NB4 (cell line): ENCODE measurements at regions not wholly inside any gene's neighbourhood (a gene's known extent, or its start where the extent isn't known, plus 50 kb on each side); places are given as distances from the start of the nearest gene placed in this dataset.

Experiments
- DNase-seq: peaks from one replicate; pipeline ENCODE4 v3.0.0; 2010; ENCODE audit warnings: low read depth
- H3K4me3 ChIP-seq: one replicate; pipeline ENCODE4 v1.5.1; 2011; ENCODE audit warnings: mild to moderate bottlenecking, low read depth, low read length, moderate library complexity
- CTCF ChIP-seq: IDR thresholded peaks from one replicate; pipeline ENCODE4 v1.5.1; 2012; ENCODE audit warnings: low read depth, low read length
- MYC ChIP-seq: IDR thresholded peaks from 2 replicates; pipeline ENCODE4 v1.6.1; 2011; ENCODE audit warnings: low read depth, low read length
- POLR2A ChIP-seq: IDR thresholded peaks from 2 replicates; pipeline ENCODE4 v1.6.1; 2011; ENCODE audit warnings: mild to moderate bottlenecking; ENCODE audit not compliant: insufficient read length; ENCODE audit errors: extremely low read depth
- TF ChIP-seq, protein P1 (sequence below): IDR thresholded peaks from 2 replicates; pipeline ENCODE4 v1.6.1; 2011; ENCODE audit warnings: low read depth, low read length

DNA sequence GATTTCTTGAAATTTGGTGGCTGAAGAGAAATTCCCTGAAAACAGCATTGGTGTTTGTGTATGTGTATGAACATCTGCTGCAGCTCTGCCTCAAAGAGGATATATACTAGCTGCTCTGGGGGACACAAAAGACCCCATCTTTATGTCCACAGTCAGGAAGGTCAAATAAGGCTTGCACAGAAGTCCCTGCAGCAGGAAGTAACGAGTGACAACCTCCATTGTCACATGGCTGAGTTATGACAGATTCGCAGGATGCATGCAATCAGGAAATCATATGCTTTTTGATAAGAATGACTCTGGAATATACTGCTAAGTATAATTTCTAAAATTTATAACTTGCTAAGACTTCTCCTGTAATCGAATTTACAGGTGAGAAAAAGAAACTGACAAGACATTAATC is 225.9 kb upstream of the CST7 start:
- TF ChIP-seq POLR2A (no peak), MYC (no peak), CTCF (no peak)
- DNase-seq = no peak

GRCh38 chr20:24723647-24724352 is 225.3 kb upstream of the CST7 start:
- DNase-seq = no peak
- no peak overlapping the region for H3K4me3 ChIP-seq
- TF ChIP-seq POLR2A (no peak), CTCF (no peak), MYC (no peak)
- TF ChIP-seq, protein P1, sequence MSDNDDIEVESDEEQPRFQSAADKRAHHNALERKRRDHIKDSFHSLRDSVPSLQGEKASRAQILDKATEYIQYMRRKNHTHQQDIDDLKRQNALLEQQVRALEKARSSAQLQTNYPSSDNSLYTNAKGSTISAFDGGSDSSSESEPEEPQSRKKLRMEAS = no peak

More for the DNA sequence above, 225.9 kb upstream of the CST7 start:
- no peak overlapping the region for H3K4me3 ChIP-seq

- TF ChIP-seq, protein P1 = no peak
- no peak for TF ChIP-seq POLR2A
- no peak for TF ChIP-seq MYC
- no peak for TF ChIP-seq CTCF
- DNase-seq = no peak
These were observed 224.0 kb upstream of the CST7 start for GRCh38 chr20:24724982-24725533.

DNA sequence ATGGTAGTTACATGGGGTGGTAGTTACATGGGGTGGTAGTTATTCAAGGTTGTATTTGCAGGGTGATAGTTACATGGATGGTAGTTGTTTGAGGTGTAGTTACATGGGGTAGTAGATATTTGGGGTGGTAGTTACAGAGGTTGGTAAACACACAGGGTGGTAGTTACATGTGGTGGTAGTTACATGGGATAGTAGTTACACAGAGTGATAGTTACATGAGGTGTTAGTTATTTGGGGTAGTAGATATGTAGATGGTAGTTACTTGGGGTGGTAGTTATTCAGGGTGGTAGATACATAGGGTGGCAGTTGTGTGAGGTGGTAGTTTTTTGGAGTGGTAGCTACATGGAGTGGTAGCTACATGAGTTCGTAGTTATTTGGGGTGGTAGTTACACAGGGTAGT is 221.3 kb upstream of the CST7 start:
- H3K4me3 ChIP-seq = no peak overlapping the region
- DNase-seq = no peak
- TF ChIP-seq CTCF (no peak), POLR2A (no peak), MYC (no peak)
- TF ChIP-seq, protein P1 = no peak

More at GRCh38 chr20:24724982-24725533, 224.0 kb upstream of the CST7 start:
- H3K4me3 ChIP-seq = no peak overlapping the region

DNA sequence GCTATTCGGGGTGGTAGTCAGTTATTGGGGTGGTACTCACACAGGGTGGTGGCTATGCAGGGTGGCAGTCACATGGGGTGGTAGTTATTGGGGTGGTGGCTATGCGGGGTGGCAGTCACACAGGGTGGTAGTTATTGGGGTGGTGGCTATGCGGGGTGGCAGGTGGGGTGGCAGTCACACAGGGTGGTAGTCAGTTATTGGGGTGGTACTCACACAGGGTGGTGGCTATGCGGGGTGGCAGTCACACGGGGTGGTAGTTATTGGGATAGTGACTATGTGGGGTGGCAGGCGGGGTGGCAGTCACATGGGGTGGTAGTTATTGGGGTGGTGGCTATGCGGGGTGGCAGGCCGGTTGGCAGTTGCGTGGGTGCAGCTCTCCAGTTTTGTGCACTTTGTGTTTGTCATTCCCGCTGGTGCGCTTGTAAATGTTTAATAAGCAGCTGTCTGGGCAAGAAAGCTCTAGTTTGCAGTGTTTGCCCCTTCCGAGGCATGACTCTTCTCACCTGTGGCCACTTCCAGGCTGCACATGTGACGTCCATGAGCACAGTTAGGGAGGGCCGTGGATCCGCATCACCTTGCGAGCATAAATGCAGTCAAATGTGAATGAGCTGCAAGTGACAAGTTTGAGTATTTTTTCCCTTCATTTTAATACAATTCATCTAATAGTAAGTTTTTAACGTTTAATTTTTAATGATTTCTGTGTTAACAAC is 219.0 kb upstream of the CST7 start:
- TF ChIP-seq MYC = no peak
- no peak for TF ChIP-seq POLR2A
- TF ChIP-seq CTCF = no peak
- TF ChIP-seq, protein P1 = no peak
- DNase-seq = no peak
- H3K4me3 ChIP-seq = no peak overlapping the region
